GM18511 (cell line): ENCODE measurements at regions not wholly inside any gene's neighbourhood (a gene's known extent, or its start where the extent isn't known, plus 50 kb on each side); places are given as distances from the start of the nearest gene placed in this dataset.
"Not testable (repeated sequence)": the region's sequence is repeated elsewhere in the genome, so short reads cannot be mapped to it uniquely, and the experiment has no call there.

Experiments
- ATAC-seq: cut with Tn5 transposase; IDR thresholded peaks from one replicate; pipeline ENCODE4 v1.9.1; 2021; ENCODE audit warnings: mild to moderate bottlenecking, moderate library complexity; ENCODE audit not compliant: unreplicated experiment

- ATAC-seq, result no peak
Observed at GRCh38 chr6:67882436-67883311, 752.4 kb upstream of the ADGRB3 start.

- ATAC-seq, result no peak
Observed at GRCh38 chr6:67881706-67882065, 753.4 kb upstream of the ADGRB3 start.

GRCh38 chr6:67880939-67881705 is 754.0 kb upstream of the ADGRB3 start:
- ATAC-seq, result no peak

DNA sequence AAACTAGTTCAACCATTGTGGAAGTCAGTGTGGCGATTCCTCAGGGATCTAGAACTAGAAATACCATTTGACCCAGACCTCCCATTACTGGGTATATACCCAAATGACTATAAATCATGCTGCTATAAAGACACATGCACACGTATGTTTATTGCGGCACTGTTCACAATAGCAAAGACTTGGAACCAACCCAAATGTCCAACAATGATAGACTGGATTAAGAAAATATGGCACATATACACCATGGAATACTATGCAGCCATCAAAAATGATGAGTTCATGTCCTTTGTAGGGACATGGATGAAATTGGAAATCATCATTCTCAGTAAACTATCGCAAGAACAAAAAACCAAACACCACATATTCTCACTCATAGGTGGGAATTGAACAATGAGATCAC is 754.7 kb upstream of the ADGRB3 start:
- not testable (repeated sequence) for ATAC-seq

- ATAC-seq, result not testable (repeated sequence)
Observed at GRCh38 chr6:67879928-67880327, 755.2 kb upstream of the ADGRB3 start.

GRCh38 chr6:67879105-67879904 is 755.8 kb upstream of the ADGRB3 start:
- ATAC-seq, result not testable (repeated sequence)

DNA sequence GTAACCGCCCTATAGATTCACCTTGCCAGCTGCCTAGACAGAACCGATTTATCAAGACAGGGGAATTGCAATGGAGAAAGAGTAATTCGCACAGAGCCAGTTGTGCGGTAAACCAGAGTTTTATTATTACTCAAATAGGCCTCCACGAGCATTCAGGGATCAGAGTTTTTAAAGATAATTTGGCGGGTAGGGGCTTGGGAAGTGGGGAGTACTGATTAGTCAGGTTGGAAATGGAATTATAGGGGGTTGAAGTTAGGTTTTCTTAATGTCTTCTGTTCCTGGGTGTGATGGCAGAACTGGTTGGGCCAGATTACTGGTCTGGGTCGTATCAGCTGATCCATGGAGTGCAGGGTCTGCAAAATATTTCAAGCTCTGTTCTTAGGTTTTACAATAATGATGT is 756.9 kb upstream of the ADGRB3 start:
- ATAC-seq, result not testable (repeated sequence)

- no peak for ATAC-seq
Observed at GRCh38 chr6:67877288-67877687, 757.8 kb upstream of the ADGRB3 start.

- no peak for ATAC-seq
Observed at GRCh38 chr6:67875877-67876383, 759.2 kb upstream of the ADGRB3 start.

DNA sequence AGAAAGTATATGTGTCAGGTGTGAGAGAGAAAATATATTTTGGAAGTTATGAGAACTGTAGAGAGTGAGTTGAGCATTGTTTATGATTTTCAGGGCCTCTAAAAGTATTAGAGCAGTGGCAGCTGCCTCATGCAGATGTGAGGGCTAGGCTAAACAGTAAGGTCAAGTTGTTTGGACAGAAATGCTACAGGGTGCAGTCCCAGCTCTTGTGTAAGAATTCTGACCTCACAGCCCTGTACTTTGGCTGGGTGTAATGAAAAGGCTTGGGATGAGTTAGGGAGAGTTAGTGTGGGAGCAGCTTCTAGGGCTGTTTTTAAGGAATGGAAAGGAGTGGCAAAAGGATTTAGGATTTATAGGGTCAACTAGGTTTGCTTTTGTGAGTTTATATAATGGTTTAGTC is 764.8 kb upstream of the ADGRB3 start:
- ATAC-seq, result no peak

GRCh38 chr6:67863346-67863745 is 771.7 kb upstream of the ADGRB3 start:
- ATAC-seq, result no peak

GRCh38 chr6:67854098-67854497 is 781.0 kb upstream of the ADGRB3 start:
- ATAC-seq, result no peak

GRCh38 chr6:67839818-67840217 is 795.3 kb upstream of the ADGRB3 start:
- no peak for ATAC-seq

GRCh38 chr6:67825201-67825895 is 809.7 kb upstream of the ADGRB3 start:
- ATAC-seq, result no peak

GRCh38 chr6:67818322-67818721 is 816.8 kb upstream of the ADGRB3 start:
- ATAC-seq, result no peak

GRCh38 chr6:67815623-67816022 is 819.5 kb upstream of the ADGRB3 start:
- ATAC-seq, result no peak

- no peak for ATAC-seq
Observed at GRCh38 chr6:67814262-67814661, 820.8 kb upstream of the ADGRB3 start.

DNA sequence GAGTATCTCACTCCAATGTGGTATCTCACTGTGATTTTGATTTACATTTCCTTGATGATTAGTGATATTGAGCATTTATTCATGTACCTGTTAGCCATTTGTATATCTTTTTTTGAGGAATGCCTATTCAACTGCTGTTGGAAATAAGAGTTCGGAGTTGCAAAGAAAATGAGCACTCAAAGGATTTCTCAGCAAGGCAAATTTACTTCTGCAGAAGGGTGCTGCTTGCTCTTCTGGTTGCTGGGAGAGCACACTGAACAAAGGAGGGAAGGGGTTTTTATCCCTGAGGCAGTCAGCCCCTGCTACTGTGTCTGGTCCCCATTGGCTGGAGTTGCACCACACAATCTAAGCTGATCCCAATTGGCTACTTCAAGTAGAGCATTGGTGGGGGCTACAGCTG is 822.4 kb upstream of the ADGRB3 start:
- no peak for ATAC-seq

DNA sequence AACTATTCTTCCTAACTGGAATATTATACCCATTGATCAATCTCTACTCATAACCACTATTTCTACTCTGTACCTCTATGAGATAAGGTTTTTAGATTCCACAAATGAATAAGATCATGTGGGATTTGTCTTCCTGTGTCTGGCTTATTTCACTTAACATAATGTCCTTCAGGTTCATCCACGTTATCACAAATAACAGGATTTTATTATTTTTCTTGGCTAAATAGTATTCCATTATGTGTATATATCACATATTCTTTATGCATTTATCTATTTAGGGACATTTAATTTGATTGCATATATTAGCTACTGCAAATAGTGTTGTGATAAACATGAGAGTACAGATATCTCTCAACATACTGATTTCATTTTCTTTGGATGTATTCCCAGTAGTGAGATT is 823.0 kb upstream of the ADGRB3 start:
- no peak for ATAC-seq

GRCh38 chr6:67811239-67812037 is 823.6 kb upstream of the ADGRB3 start:
- no peak for ATAC-seq
